ENCODE measurements at regions not wholly inside any gene's neighbourhood (a gene's known extent, or its start where the extent isn't known, plus 50 kb on each side); places are given as distances from the start of the nearest gene placed in this dataset.

- TF ChIP-seq, protein P1, sequence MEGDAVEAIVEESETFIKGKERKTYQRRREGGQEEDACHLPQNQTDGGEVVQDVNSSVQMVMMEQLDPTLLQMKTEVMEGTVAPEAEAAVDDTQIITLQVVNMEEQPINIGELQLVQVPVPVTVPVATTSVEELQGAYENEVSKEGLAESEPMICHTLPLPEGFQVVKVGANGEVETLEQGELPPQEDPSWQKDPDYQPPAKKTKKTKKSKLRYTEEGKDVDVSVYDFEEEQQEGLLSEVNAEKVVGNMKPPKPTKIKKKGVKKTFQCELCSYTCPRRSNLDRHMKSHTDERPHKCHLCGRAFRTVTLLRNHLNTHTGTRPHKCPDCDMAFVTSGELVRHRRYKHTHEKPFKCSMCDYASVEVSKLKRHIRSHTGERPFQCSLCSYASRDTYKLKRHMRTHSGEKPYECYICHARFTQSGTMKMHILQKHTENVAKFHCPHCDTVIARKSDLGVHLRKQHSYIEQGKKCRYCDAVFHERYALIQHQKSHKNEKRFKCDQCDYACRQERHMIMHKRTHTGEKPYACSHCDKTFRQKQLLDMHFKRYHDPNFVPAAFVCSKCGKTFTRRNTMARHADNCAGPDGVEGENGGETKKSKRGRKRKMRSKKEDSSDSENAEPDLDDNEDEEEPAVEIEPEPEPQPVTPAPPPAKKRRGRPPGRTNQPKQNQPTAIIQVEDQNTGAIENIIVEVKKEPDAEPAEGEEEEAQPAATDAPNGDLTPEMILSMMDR (conservative IDR thresholded peaks at IDR 0.05; ENCODE audit: low read depth, low read length): no peak
- no peak for TF ChIP-seq EZH2 (IDR thresholded peaks at IDR 0.05; ENCODE audit: low read length, unreplicated experiment)
- no peak for TF ChIP-seq EZH2phosphoT487 (IDR thresholded peaks at IDR 0.05; ENCODE audit: borderline replicate concordance, low read length)
Observed at GRCh38 chr17:70857351-70857750, 688.0 kb downstream of the KCNJ2 start.
